Endothelial cell of umbilical vein (primary cell): ENCODE measurements at regions not wholly inside any gene's neighbourhood (a gene's known extent, or its start where the extent isn't known, plus 50 kb on each side); places are given as distances from the start of the nearest gene placed in this dataset.

Experiments used
- CTCF ChIP-seq, 2 donors: IDR thresholded peaks; 1 replicate in 1 of 2; 2 replicates in 1 of 2; pipeline ENCODE4 v1.5.1; 2011; ENCODE audit warnings: low read length in 2 of 2, mild to moderate bottlenecking in 2 of 2, moderate library complexity in 2 of 2, control low read depth in 1 of 2, inconsistent platforms in 1 of 2, low read depth in 1 of 2; ENCODE audit not compliant: insufficient read depth in 1 of 2; ENCODE audit errors: extremely low read depth in 1 of 2
- EZH2 ChIP-seq: IDR thresholded peaks from 2 replicates; pipeline ENCODE4 v1.6.1; 2012; ENCODE audit warnings: borderline replicate concordance, low read depth, mild to moderate bottlenecking, moderate library complexity, low read length, inconsistent platforms; ENCODE audit not compliant: severe bottlenecking
- MYC ChIP-seq: IDR thresholded peaks from one replicate; pipeline ENCODE4 v1.6.1; 2011; ENCODE audit warnings: mild to moderate bottlenecking, low read depth, low read length

GRCh38 chr1:60622486-60622885 is 459.9 kb upstream of the NFIA start:
- no peak for TF ChIP-seq CTCF (IDR thresholded peaks at IDR 0.05; ENCODE audit: extremely low read depth in 1 of 2, insufficient read depth in 1 of 2, low read depth in 1 of 2, low read length in 2 of 2)
- TF ChIP-seq EZH2 = no peak
- no peak for TF ChIP-seq MYC
